Kidney (tissue), 13 donors: ENCODE measurements at regions not wholly inside any gene's neighbourhood (a gene's known extent, or its start where the extent isn't known, plus 50 kb on each side); places are given as distances from the start of the nearest gene placed in this dataset.

Source experiments
- DNase-seq, 5 donors: peaks; one replicate each; pipeline ENCODE4 v3.0.0-alpha.2; 2013 to 2020
- FAIRE-seq: peaks from 2 replicates; lab custom pipeline; 2012; peaks lifted over from hg19 to GRCh38; lab: Jason Lieb, UNC
- H3K27ac ChIP-seq, 2 donors: one replicate each; pipeline ENCODE4 v1.7.0; 2013; ENCODE audit warnings: low read depth in 2 of 2, low read length in 2 of 2, inconsistent platforms in 1 of 2
- H3K27me3 ChIP-seq: one replicate; pipeline ENCODE4 v1.7.1; 2013; ENCODE audit warnings: low read length, inconsistent platforms; ENCODE audit not compliant: control insufficient read depth, insufficient read depth
- H3K36me3 ChIP-seq, 3 donors: one replicate each; pipeline versions ENCODE4 v1.7.0 to v1.7.1; 2013; ENCODE audit warnings: low read length in 3 of 3, control low read depth in 1 of 3, inconsistent platforms in 1 of 3; ENCODE audit not compliant: insufficient read depth in 3 of 3, control insufficient read depth in 2 of 3
- H3K4me1 ChIP-seq, 3 donors: one replicate each; pipeline versions ENCODE4 v1.7.0 to v1.7.1; 2013; ENCODE audit warnings: low read length in 3 of 3, inconsistent platforms in 1 of 3, low read depth in 1 of 3; ENCODE audit not compliant: control insufficient read depth in 2 of 3, insufficient read depth in 2 of 3
- H3K4me3 ChIP-seq, 3 donors: one replicate each; pipeline versions ENCODE4 v1.7.0 to v1.8.1; 2013; ENCODE audit warnings: low read length in 3 of 3, control low read depth in 1 of 3, inconsistent platforms in 1 of 3
- H3K9ac ChIP-seq, 3 donors: one replicate each; pipeline versions ENCODE4 v1.7.0 to v1.7.1; 2013; ENCODE audit warnings: low read length in 3 of 3, control low read depth in 1 of 3, inconsistent platforms in 1 of 3
- H3K9me3 ChIP-seq, 3 donors: one replicate each; pipeline versions ENCODE4 v1.7.0 to v1.7.1; 2013; ENCODE audit warnings: low read length in 3 of 3, control low read depth in 1 of 3, inconsistent platforms in 1 of 3; ENCODE audit not compliant: control insufficient read depth in 2 of 3, insufficient read depth in 1 of 3
- intact Hi-C: fragments of 100-400 bp; cut with DNase I; formaldehyde crosslinking; loops from one replicate; pipeline ENCODE4 v1.11.1; 2022
- TF ChIP-seq, protein P1 (sequence below): IDR thresholded peaks from 3 replicates; pipeline ENCODE4 v1.5.1; 2012; ENCODE audit warnings: mild to moderate bottlenecking, moderate library complexity, borderline replicate concordance; ENCODE audit not compliant: insufficient read depth; ENCODE audit errors: extremely low read depth
- donor health status: control.
- donor health status: control.
- donor health status: control.
- donor health status: control.
- donor health status: control.
- donor health status: DM: yes; HTN: yes; CAD: no.
- donor health status: Normal renal cell carcinoma (clear cell type).

- intact Hi-C loops = no loop called here
- Histone ChIP-seq H3K4me1 (no peaks in the 10 kb centered on the region), H3K27ac (no peak overlapping the region), H3K4me3 (no peak overlapping the region), H3K9me3 (no peaks in the 10 kb centered on the region), H3K9ac (no peak overlapping the region), H3K36me3 (no peaks in the 10 kb centered on the region), H3K27me3 (no peaks in the 10 kb centered on the region)
- TF ChIP-seq, protein P1, sequence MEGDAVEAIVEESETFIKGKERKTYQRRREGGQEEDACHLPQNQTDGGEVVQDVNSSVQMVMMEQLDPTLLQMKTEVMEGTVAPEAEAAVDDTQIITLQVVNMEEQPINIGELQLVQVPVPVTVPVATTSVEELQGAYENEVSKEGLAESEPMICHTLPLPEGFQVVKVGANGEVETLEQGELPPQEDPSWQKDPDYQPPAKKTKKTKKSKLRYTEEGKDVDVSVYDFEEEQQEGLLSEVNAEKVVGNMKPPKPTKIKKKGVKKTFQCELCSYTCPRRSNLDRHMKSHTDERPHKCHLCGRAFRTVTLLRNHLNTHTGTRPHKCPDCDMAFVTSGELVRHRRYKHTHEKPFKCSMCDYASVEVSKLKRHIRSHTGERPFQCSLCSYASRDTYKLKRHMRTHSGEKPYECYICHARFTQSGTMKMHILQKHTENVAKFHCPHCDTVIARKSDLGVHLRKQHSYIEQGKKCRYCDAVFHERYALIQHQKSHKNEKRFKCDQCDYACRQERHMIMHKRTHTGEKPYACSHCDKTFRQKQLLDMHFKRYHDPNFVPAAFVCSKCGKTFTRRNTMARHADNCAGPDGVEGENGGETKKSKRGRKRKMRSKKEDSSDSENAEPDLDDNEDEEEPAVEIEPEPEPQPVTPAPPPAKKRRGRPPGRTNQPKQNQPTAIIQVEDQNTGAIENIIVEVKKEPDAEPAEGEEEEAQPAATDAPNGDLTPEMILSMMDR = no peak
- FAIRE-seq = no peak
- no peak for DNase-seq
Observed at GRCh38 chr4:79017481-79017880, 78.2 kb upstream of the PAQR3 start.

DNA sequence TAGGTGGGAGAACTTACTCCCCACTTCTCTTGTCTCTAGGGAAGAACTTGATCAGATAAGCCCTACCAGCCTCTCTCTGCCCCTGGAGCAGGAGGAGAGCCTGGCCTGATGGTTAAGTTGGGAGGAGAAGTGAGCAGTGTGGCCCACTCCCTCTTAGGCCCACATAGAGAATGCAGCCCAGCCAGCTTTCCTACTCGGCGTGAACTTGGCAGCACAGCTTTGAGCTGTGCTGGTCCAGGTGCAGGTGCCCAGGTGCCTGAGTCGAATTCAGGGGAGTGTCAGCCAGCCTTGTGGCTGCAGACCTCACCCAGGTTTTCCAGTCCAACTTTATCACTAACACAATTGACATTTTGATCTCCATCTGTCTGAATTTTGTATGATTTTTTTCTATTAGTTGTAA lies 77.6 kb upstream of the PAQR3 start:
- Histone ChIP-seq H3K4me3 (no peak overlapping the region), H3K4me1 (no peaks in the 10 kb centered on the region), H3K36me3 (no peaks in the 10 kb centered on the region), H3K27me3 (no peaks in the 10 kb centered on the region), H3K27ac (no peak overlapping the region), H3K9ac (no peak overlapping the region), H3K9me3 (no peaks in the 10 kb centered on the region)
- TF ChIP-seq, protein P1 = no peak
- intact Hi-C loops = no loop called here
- no peak for FAIRE-seq
- DNase-seq = no peak

DNA sequence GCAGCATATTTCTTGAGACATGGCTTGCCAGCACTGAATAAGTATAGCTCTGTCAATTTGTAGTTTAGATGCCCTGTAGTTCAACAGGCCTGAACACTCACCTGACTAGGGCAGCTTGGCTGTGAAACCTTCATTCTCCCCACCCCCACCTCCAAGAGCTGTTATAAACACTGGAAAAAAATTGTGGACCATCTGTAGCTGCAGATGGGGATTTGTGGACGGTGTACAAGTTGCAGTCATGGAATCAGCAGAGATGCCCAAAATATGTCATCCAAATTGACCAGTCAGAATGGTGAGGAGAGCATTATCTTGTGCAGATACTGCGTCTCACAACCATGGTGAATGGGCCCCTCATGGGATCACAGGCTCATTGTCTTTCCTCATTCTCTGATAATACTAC lies 76.2 kb upstream of the PAQR3 start:
- FAIRE-seq = no peak

GRCh38 chr4:79014230-79014629 lies 75.0 kb upstream of the PAQR3 start:
- H3K27ac ChIP-seq = no peak overlapping the region
- no peaks in the 10 kb centered on the region for H3K9me3 ChIP-seq
- no peaks in the 10 kb centered on the region for H3K27me3 ChIP-seq
- DNase-seq = no peak
- H3K4me1 ChIP-seq = no peaks in the 10 kb centered on the region
- no peaks in the 10 kb centered on the region for H3K36me3 ChIP-seq
- TF ChIP-seq, protein P1 = no peak
- intact Hi-C loops = no loop called here
- no peak for FAIRE-seq
- H3K9ac ChIP-seq = no peak overlapping the region
- H3K4me3 ChIP-seq = no peak overlapping the region

More for the DNA sequence above, 76.2 kb upstream of the PAQR3 start:
- Histone ChIP-seq H3K9ac (no peak overlapping the region), H3K4me1 (no peaks in the 10 kb centered on the region), H3K4me3 (no peak overlapping the region), H3K9me3 (no peaks in the 10 kb centered on the region), H3K27me3 (no peaks in the 10 kb centered on the region), H3K36me3 (no peaks in the 10 kb centered on the region), H3K27ac (no peak overlapping the region)
- intact Hi-C loops = no loop called here
- TF ChIP-seq, protein P1 = no peak
- no peak for DNase-seq
